Islet precursor cell (in vitro differentiated cells): ENCODE measurements at regions not wholly inside any gene's neighbourhood (a gene's known extent, or its start where the extent isn't known, plus 50 kb on each side); places are given as distances from the start of the nearest gene placed in this dataset.

Source experiments
- DNase-seq: peaks from one replicate; pipeline ENCODE4 v3.0.0-alpha.2; 2018

DNA sequence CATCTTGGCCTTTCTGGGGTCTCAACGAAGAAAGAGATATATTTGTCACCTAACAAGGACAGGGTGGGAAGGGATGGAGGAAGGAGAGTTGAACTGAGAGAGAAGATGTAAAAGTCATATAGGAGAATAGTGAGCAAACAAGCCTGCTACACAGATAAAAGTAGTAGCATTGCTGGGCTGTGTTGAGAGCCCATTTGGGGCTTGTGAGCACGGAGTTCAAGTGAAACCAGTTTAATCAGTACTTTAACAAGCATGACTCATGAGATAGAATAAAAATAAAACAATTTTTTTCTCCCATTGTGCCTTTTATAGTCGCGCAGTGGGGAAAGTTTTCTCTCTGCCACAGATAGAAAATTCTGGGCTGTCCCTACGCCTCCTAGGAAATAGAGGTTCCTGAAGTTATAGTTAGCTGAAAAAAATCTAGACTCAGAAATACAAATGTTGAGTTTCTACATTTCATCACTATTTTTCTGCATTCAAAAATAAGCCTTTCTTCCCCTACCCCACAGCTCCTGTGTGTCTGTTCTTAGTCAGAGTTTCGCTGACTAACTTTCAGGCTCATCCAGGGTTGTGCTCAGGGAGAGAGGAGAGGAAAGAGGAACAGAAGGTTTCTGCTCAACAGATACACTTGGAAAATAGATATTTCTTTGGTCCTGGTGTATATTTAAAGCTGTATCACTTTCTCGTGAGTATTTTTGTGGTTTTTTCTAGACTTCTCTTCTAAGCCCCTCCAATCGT is 395.8 kb upstream of the ADAMTSL1 start:
- DNase-seq: no peak

DNA sequence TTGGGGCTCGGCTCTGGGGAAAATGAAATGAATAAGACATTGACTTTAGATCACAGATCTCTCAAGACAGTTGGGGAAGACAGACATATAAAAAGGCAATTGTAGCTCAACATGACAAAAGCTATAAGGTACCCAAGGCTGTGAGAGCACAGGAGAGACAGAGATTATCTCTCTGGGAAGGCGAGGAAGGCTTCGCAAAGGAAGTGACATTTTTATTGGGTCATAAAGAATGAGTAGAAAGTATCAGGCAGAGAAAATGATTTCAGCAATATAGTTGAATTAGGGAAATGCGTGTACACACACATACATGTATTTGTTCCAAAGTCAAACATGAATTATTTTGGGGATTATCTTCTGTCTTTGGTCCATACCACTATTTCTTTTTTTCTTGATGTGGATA is 381.8 kb upstream of the ADAMTSL1 start:
- DNase-seq: no peak

DNA sequence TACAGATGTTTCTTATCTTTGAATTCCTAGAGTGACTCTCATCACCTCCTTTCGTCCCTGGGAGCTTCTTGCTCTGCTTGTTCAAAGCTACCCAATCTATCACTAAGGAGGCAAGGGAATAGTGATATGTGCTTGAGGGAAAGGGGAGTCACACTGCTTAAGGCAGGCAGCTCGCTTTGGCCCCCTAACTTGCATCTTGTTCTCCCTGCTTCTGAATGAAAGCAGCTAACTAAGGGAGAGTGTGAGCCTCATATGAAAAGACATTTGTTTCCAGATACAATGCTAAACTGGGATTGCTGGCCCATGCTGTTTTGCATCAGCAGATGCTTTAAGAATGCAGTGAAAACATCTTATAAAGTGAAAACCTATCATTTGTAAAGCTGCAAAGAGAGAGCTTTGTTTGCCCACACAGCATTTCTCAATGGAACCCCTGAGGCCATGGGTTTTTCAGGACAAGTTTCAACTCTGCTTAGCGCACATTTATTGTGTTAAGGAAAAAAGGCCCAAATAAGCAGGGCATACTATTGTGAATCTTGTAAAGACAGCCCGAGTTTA is 367.9 kb upstream of the ADAMTSL1 start:
- no peak for DNase-seq

DNA sequence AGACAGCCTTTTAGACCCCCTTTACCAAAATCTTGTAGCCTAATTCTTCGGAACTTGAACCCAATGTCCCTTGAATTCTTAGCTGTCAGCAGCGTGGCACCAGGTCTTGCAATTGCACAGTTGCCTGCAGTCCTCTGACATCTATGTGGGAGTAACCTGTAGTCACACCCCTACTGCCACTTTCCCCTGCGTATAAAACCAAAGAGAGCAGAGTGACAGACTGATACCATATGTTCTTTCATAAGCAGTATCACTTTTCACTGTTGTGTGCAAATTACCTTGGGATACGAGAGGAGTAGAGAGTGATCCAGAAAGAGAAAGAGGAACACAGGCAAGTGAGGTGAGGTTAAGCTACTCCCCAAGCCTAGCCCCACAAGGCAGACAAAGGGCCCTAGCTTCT is 364.3 kb upstream of the ADAMTSL1 start:
- DNase-seq: no peak

DNA sequence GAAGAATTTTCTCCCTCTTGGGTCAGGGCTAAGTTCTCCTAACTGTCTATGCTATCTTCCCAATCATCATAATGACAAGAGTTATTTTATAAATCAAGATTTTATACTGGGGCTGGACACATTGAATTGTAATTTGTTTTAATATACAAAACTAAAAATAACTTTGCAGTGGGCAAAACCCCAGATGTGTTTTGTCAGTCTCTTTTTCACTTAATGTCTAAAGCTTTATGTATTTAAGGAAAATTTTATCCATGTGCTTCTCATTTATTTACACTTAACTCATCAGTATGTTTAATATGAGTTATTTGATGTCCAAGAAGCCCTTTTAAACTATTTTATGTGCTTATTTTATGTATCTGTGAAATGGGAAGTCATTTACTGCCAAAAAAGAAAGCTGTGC is 362.8 kb upstream of the ADAMTSL1 start:
- no peak for DNase-seq

DNA sequence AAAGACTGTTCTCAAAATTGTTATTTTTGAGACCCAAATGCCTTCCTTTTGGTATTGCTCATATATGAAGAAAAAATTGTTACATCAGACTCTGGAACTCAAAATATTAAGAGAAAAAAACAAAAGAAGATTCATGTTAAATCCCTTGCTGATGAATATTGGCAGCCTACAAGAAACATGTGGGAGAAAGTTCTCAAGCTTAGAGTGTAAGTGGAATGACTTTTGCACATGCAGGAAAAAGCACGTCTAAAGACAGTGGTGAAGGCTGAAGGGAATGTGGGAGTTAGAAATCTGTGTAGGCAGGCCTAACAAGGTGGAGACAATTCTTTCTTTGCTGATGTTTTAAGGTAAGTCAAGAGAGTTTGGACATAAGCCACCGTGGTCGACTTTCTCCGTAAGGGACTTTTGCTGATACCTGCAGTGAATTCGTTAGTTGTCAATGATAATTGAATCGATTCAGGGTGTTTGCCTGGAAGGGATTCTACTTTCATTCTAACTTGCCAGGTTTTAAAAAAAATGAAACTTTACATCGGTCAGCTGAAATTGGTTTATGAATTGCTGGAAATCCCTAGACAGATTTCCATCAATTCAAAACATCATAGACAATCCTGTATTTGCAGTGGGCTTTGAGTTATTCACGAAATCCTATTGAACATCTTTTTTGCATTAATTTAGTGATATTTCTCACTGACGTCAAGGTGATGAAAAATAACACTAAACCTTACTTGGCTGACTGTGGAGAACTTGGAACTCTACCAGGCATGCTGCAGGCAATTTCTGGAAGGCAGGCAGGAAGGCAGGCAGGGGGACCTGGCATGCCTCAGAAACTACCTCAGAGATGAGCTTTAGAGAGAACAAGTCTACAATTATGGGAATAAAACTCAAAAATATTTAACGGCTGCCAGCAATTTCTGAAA is 359.1 kb upstream of the ADAMTSL1 start:
- no peak for DNase-seq

DNA sequence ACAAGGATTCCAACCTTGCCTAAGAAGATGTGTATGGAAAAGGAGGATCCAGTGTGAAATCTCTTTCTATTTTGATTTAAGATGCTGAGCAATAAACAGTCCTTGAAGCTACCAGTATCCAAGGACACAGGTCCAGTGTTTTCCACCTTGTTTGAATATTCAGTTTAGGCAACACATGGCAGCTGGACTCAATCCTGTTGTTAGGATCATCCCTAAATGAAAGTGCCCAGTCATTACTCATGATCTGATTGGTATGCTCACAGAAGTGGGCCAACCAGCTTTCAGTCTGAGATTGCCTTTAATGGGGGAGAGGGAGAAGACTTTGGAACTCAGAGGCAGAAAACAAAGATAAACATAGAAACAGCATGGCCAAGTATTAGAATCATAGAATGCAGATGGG is 355.7 kb upstream of the ADAMTSL1 start:
- no peak for DNase-seq

DNA sequence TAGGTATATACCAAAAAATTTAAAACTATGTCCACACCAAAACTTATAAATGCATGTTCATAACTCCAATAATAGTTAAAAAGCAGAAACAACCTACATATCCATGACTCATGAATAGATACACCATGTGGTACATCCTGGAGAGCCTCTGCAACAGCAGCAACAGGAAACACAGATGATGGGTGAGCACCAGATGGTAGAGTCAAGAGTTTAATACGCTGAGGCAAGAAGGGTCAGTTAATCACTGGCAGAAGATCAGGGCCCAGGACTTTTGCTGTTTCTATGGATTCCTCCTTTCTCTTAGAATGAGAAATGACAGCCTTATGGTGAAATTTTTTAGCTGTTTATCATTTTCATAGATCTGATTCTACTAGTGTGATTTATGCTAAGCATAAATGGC is 351.8 kb upstream of the ADAMTSL1 start:
- no peak for DNase-seq

DNA sequence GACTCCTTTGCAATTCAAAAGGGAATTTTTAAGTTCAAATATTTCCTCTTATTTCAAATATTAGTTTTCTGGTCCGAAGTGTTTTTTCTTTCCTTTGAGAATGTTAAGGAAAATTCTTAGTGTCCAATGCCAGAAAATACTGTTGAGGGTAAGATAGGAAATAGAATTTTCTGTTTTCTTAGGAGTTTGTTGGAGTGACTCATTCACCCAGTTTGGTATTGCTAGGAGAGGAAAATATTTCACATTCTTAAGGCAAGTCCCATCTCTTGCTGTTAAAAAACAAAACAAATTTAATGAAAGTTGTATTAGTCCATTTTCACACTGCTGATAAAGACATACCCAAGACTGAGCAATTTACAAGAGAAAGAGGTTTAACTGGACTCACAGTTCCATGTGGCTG is 349.2 kb upstream of the ADAMTSL1 start:
- no peak for DNase-seq

DNA sequence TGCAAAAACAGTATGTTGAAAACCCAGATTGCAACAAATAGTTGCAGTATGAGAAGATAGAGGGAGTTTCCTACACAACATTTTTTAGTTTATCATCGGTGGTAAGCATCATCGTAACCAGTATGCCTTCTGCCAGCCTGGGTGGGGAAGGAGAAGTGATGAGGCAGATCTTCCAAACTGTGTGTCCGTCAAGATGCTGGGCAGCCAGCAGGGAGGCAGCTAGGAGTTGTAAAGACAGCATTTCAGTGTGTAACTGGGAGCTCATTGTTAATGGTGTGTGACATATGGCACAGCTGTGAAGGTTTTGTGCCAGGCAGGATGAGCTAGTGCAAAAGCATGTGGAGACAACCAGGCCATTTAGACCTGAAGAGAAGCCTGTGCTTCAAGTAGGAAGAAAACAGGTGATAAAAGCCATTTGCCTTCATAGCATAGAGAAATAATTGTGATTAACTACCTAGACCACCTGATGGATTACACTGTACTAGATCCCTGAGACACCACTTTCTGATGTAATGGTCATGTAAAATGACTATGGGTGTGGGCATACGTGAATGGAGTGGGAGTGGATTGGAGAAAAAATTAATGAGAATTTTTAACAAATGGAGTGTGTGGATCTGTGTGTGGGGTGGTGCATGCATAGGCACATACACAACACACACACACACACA is 347.0 kb upstream of the ADAMTSL1 start:
- no peak for DNase-seq

DNA sequence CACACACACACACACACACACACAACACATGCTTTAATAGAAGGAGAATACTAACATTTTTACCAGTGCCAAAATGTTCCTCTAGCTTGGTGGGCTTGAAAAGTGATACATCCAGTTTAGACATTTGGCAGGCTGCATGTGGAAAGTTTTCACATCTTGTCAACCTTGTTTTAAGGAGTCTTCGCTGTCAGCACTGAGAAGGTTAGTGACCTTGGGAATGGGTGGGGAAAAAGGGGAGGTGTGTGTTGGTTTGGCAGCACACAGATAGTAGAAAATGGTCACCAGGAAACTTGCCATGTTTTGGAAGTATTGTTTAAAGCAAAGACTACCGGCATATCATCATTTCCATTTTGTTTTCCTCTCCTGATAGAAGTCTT is 346.5 kb upstream of the ADAMTSL1 start:
- no peak for DNase-seq

DNA sequence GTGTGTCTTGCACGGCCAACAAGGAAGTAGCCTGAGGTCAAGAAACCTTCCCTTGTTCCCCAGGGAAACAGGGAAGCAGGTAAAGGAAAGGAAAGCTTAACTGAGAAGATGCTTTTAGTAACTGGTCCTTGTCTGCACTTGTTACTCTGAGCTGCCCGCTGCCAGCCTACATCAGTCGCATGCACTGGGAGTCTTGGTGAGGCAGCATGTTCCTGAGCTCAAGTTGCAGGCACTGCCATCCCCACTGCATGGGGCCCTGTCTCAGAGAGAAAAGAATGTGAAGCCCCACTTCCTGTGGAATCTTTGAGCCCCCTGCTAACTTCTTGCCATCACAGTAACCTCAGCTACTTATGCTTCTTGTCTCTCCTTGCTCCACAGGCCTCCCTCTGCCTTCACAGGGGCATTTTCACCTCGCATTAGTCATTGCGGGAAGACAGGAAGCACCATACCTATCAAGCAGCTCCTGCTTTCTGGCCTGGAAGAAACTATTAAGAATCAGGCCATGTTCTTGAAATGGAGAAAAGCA is 344.1 kb upstream of the ADAMTSL1 start:
- DNase-seq: no peak

DNA sequence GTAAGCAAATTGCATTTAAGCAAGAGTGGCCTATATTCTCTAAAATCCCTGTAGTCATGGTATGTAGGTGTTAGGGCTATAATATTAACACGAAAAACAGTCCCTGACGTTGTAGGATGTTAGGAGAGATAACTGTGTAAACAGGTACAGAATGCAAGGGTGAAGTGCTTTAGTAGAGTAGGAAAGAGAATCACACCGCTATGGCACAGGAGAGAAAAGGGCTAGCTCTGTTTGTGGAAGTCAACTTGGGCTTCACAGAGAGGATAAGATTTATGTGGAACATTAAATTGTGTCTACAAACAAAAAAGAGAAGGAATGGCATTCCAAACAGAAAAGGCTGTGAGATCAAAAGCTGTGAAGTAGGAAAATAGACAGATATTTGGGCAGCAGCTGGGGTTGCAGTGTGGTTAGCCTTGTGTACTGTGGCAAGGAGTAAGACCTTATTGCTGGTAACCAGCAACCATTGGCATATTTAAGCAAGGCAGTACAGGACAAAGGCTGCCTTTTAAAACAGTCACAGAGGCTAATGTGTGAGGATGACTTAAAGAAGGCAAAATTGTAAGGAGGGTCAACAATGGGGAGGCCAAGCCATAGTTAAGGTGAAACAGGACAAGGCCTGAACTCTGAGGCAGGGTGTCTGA is 337.5 kb upstream of the ADAMTSL1 start:
- DNase-seq: no peak

DNA sequence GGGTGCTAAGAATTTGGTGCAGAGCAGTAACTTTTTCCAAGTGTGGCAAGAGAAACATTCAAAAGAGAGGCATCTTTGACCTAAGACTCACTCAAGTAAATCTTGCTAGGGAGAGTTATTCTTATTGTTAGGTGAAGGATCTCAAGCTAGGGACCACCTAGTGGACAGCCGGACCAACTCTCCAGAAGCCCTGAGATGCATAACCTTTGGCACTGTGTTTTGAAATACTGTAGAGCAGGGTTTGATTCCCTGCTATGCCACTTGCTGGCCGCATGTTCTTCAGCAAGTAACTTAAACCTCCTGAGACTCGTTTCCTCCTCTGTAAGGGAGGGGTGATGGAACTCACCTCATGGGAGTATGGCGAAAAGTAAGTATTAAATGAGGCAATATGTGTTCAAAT is 336.1 kb upstream of the ADAMTSL1 start:
- DNase-seq: no peak

DNA sequence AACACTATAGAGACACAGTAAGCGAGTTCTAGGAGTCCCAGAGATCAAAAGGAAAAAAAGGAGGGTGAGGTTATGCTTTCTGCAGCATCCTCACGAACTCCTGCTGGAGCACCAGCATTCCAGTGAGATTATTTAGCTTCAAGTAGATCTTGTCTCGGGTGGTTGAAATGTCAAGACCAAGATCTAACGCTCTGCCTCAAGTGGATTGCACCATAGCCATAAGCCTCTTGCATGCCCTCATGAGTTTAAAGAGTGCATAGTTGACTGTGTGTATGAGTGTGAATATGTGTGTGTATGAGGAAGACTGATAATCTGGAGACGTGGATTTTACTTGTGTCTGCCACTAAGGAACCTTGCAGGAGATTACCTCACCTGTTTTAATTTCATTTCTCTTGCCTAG is 335.3 kb upstream of the ADAMTSL1 start:
- no peak for DNase-seq

DNA sequence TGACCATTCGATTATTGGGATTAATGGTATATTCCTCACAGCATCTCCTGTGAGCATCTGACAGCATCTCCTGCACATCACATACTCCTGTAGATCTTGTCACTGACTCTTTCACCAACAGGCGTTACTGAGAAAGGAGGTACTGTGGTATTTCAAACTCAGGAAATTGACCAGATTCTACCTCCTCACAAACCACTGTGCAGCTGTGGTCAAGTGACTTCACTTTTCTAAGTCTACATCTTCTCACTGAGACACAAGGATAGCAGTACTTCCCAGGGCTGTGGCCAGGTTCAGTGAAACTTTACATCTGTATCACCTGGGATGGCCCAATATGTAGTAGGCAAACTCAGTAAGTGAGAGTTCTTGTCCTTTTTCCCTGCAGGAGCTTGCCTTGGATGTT is 332.3 kb upstream of the ADAMTSL1 start:
- no peak for DNase-seq

DNA sequence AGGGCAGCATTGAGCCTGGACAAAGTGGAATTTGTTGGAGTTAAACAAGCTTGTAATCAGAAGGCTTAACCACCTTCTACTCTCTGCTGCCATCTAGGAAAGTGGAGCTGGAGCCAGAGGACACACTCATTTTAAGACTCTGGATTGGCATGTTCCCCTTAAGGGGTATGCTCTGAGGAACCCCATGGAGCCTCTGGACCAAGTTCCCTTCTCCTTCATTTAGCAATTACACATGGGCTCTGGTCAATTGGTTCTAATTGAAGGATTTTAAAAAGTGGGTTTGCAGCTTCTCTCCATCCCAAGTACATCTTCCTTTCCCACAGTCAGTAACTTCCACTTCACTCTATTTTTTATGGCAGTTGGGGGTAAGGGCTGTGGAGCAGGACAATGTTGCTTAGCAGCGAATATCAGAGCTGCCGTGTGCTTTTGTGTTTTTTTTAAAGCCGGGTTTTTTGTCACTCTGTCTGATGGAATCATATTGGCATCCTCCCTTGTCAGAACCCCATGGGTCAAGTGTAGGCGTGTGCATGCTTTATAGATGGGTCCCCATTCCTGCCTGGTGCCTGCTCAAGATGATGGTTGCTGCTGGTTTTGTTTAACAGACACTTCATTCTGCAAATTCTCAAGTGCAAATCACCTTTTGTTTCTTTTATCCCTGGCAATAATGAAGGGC is 330.7 kb upstream of the ADAMTSL1 start:
- no peak for DNase-seq

DNA sequence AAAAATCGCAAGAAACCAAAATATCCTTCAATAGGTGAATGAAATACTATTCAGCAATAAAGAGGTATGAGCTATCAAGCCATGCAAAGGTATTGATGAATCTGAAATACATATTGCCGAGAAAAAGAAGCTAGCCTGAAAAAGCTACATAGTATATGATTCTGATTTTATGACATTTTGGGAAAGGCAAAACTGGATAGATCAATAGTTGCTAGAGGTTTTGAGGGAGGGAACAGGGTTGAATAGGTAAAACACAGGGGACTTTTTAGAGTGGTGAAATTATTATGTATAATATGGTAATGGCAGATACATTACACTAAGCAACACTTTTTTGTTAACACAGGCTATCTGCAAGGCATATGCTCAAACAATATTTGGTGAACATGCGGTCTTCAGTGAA is 327.6 kb upstream of the ADAMTSL1 start:
- no peak for DNase-seq

DNA sequence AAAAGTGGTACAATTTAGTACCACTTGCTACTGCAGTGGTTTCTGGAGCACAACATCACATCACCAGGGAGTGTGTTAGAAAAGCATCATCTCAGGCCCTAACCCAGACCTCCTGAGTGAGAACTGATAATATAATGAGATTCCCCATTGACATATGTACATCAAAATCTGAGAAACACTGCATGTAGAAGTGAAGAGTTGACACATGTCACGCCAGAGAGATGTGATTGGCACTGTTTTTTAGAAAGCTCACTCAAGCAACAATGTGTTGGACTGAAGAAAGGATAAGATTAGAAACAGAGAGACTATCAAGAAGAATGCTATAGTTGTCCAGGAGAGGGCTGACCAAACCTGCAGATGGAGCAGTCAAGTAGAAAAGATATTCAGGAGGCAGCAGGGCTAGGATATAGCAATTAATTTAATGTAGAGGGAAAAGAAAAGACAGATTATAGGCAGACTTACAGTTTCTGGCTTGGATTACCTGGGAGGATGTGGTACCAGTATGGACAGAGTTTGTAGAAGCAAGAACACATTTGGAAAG is 324.4 kb upstream of the ADAMTSL1 start:
- DNase-seq: no peak

DNA sequence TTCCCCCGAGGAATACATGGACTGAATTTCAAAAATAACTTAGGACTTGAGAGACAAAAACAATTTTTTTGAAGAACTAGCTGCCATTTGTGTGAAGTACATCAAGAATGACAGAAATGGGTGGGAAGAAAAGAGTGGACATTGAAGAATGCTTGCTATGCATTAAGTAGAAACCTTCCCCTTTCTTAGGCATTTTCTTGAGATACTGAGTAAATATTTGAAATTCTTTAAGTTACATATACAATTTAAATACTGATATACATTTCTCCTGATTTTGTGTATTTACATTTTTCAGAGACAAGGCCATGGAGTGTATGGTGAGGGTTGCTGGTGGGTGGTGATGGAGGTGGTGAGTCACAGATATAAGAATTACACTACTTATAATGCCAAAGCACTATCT is 319.3 kb upstream of the ADAMTSL1 start:
- DNase-seq: no peak

DNA sequence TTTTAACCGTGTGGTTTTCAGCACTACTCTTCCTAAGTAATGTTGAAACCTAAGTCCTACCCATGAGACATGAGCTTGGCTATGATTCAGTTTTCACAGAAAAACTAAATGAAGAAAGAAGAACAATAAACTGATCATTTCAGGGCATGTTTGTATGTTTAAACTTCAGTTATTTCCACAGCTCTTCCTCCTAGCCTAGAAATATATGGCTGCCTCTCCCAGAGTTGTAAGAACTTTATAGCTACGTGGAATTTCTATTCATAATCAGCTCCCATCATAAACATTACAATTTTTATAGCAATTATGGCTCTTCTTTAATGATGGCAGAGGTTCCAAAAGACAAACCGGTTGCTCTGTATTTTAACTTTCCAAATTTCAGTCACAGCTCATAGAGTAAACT is 314.7 kb upstream of the ADAMTSL1 start:
- DNase-seq: no peak

DNA sequence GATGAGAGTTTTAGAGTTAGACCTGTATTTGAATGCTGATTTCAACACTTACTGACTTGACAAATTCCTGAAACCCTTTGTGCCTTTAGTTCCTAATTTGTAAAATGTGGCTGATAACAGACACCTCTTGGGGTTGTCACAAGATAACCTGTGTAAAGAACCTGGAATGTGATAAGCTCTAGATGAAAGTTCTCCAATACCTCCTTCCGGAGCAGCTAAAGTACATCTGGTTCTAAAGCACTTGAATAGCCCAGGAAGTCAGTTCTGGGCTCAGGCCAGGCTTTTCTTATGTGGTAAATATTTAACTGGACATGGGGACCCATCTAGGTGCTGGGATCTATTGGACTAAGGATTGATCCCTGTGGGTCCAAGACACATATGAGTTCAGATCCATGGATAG is 310.8 kb upstream of the ADAMTSL1 start:
- DNase-seq: no peak
